ENCODE measurements at regions not wholly inside any gene's neighbourhood (a gene's known extent, or its start where the extent isn't known, plus 50 kb on each side); places are given as distances from the start of the nearest gene placed in this dataset.
"Not testable (repeated sequence)": the region's sequence is repeated elsewhere in the genome, so short reads cannot be mapped to it uniquely, and the experiment has no call there.

- DNase-seq (ENCODE audit: low spot score), result not testable (repeated sequence)
These were observed 168.5 kb upstream of the ZNF337 start for GRCh38 chr20:25864963-25865714.

GRCh38 chr20:25864326-25864962 lies 167.8 kb upstream of the ZNF337 start:
- DNase-seq (ENCODE audit: low spot score), result no peak

DNA sequence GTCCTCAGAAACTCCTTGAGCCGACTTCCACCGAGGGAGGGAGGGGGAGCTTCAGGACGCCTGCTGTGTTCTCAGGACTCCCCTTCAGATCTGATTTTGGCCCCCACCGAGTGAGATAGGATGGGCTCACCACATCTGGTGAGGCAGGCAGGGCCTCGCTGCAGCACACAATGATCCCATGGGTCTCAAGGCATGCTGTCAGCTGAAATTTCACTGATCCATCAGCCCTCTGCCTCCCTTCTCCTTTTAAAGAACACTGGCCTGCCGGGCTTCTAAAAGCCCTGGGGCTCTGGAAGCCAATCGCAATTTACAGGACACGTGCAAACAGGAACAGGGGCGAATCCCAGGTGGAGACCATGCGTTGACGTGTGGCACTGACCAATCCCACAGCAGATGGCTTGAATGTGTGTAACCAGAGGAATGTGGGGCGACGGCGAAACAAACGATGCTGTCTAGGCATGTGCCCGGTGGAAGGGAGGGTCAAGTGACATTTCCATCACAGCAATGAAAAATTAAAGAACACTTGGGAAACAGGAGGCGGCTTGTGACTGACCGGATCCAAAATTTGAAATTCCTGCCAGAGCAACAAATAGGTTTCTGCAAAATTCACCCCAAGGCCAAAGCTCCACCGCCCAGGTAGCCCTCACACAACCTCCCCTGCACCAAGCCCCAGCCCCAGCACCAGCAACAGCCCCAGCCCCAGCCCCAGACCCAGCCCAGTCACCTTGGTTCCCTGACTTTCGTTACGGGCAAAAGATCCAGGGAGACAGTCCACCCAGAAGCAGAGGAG lies 167.1 kb upstream of the ZNF337 start:
- DNase-seq (ENCODE audit: low spot score), result no peak

DNA sequence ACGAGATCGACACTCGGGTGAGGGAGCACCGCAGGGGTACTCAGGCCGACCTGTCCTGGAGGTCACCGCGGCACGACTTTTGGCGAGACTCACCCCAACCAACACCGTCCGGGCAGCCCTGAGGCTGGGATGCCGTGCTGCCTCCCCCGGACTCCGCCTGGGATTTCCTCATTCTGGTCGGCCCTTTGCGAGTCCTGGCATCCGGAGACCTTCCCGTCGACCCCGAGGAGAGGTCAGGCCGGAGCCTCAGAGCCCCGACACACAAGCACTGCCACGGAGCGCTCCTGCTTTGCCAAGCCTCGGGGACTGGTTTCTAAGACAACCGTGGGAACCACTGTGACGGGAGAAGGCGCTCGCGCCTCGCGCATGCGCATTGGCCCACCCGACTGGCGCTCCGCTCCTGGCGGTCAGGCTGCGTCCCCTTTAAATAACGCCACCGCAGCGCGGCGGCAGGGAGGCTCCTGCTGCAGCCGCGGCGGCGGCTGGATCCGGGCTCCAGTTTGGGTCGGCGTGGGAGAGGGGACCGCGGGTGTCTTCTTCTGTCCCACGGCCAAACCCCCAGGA lies 166.4 kb upstream of the ZNF337 start:
- peak; percentile 98 for DNase-seq (ENCODE audit: low spot score)

DNA sequence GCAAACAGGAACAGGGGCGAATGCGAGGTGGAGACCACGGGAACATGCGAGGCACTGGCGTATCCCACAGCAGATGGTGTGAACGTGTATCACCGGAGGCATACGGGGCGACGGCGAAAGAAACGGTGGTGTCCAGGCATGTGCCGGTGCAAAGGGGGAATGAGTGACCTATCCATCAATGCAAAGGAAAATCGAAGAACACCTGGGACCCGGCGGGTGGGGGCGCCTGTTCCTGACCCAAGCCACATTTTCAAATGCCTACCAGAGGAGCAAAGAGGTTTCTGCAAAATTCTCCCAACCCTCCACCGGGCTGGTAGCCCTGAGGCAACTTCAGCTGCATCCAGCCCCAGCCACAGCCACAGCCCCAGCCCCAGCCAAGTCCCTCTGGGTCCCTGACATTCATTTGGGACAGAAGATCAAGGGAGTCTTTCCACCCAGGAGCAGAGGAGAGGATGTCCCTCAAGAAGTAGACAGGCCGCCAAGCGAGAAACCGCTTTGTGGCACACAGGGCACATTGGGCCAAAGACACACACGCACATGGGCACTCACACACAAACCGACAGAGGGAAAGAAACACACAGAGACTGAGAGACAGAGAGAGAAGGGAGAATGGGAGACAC lies 164.0 kb upstream of the ZNF337 start:
- no peak for DNase-seq (ENCODE audit: low spot score)

GRCh38 chr20:25859649-25860530 lies 163.2 kb upstream of the ZNF337 start:
- peak; percentile 87 for DNase-seq (ENCODE audit: low spot score)

DNA sequence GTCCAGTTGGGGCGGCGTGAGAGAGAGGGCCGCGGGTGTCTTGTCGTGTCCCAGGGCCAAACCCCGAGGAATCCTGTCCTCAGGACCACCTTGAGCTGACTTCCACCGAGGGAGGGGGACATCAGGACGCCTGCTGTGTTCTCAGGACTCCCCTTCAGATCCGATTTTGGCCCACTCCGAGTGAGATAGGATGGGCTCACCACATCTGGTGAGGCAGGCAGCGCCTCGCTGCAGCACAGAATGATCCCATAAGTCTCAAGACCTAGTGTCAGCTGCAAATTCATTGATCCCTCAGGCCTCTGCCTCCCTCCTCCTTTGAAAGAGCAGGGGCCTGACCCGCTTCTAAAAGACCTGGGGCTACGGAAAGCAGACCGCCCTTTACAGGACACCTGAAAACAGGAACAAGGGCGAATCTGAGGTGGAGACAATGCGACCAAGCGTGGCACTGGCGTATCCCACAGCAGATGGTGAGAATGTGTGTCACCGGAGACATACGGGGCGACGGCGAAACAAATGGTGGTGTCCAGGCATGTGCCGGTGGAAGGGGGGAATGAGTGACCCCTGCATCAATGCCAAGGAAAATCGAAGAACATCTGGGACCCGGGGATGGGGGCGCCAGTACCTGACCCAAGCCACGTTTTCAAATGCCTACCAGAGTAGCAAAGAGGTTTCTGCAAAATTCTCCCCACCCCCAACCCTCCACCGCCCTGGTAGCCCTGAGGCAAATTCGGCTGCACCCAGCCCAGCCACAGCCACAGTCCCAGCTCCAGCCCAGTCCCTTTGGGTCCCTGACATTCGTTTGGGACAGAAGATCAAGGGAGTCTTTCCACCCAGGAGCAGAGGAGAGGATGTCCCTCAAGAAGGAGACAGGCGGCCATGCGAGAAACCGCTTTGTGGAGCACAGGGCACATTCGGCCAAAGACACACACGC lies 162.1 kb upstream of the ZNF337 start:
- DNase-seq (ENCODE audit: low spot score), result no peak

GRCh38 chr20:25857091-25857788 lies 160.6 kb upstream of the ZNF337 start:
- DNase-seq (ENCODE audit: low spot score), result not testable (repeated sequence)

DNA sequence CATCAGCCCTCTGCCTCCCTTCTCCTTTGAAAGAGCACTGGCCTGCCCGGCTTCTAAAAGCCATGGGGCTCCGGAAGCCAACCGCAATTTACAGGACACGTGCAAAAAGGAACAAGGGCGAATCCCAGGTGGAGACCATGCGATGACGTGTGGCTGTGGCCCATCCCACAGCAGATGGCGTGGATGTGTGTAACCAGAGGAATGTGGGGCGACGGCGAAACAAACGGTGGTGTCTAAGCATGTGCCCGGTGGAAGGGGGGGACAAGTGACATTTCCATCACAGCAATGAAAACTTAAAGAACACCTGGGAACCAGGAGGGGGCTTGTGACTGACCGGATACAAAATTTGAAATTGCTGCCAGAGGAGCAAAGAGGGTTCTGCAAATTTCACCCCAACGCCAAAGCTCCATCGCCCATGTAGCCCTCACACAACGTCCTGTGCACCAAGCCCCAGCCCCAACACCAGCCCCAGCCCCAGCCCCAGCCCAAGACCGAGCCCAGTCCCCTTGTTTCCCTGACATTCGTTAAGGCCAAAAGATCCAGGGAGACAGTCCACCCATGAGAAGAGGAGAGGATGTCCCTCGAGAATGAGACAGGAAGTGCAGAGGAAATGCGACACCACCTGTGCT lies 159.7 kb upstream of the ZNF337 start:
- no peak for DNase-seq (ENCODE audit: low spot score)

DNA sequence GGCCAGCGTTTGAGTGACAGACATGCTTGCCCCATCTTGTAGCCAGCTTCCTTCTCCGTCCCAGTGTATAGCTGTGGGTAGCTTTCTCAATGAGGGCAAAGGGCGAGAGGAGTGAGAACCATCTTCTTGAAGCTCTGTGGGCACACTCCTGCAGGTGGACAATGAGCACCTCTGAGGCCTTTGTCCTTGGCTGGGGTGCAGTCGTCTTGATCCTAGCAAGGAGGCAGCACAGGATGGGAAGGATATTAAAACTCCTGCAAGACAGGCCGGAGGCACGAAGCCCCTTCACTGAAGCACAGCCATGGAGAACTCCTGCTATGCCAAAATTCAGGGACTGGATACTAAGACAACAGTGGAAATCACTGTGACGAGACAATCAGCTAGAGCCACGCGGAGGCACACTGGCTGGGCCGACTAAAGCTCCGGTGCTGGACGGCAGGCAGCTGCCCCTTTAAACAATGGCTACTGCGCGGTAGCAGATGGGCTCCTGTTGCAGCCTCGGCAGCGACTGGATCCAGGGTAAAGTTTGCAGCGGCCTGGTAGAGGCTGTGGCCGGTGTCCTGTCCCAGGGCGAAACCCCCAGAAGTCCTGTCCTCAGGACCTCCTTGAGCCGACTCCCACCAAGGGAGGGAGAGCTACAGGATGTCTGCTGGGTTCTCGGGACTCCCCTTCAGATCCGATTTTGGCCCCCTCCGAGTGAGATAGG lies 159.0 kb upstream of the ZNF337 start:
- not testable (repeated sequence) for DNase-seq (ENCODE audit: low spot score)

GRCh38 chr20:25854666-25855065 lies 158.0 kb upstream of the ZNF337 start:
- not testable (repeated sequence) for DNase-seq (ENCODE audit: low spot score)

- not testable (repeated sequence) for DNase-seq (ENCODE audit: low spot score)
These were observed 157.2 kb upstream of the ZNF337 start for GRCh38 chr20:25853718-25854388.

DNA sequence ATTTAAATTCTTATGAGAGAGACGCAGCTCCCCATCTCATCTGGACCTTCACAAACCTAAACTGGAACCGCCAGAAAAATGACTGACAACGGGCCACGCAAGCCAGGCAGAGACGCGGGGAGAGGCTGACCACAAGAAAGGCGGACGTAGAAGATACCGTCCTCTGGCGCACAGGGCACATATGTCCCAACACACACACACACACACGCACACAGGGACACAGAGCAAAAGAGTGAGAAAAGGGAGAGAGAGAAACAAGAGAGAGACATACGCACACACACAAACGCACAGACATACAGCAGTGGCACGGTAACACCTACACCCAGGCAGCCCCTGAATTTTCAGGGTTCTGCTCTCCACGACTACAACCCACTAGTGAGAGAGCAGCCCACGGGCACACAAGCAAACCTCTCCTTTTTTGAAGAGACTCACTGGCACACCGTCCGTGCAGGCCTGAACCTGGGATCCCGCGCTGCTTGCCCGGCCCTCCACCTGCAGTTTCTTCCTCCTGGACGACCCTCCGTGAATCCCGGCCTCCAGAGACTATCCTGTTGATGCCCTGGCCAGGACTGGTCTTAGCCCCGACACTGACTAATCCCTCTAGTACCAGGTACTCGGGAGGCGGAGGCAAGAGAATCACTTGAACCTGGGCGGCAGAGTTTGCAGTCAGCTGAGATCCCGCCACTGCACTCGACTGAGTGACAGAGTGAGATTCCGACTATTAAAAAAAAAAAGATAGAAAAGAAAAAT lies 156.5 kb upstream of the ZNF337 start:
- not testable (repeated sequence) for DNase-seq (ENCODE audit: low spot score)

- DNase-seq (ENCODE audit: low spot score), result not testable (repeated sequence)
These were observed 153.5 kb upstream of the ZNF337 start for GRCh38 chr20:25850133-25850532.

DNA sequence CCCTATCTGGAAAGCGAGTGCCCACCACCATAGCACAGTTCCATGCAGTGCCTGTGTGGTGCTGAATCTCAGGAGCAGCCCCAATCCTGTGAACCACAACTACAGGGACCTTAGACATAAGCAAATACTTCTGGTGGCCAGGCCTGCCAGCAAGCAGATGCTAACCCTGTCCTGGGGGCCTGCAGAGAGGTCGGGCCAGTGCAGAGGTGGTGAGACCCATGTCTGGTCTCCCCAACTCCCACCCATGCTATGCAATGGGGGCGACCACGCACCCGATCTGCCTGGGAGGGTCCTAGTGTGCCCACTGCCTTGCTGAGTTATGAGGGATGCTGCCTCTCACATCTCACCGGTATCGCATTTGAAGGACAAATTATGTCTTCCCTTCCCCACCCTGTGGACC lies 151.6 kb upstream of the ZNF337 start:
- no peak for DNase-seq (ENCODE audit: low spot score)

- DNase-seq (ENCODE audit: low spot score), result not testable (repeated sequence)
These were observed 148.0 kb upstream of the ZNF337 start for GRCh38 chr20:25844640-25845039.

DNA sequence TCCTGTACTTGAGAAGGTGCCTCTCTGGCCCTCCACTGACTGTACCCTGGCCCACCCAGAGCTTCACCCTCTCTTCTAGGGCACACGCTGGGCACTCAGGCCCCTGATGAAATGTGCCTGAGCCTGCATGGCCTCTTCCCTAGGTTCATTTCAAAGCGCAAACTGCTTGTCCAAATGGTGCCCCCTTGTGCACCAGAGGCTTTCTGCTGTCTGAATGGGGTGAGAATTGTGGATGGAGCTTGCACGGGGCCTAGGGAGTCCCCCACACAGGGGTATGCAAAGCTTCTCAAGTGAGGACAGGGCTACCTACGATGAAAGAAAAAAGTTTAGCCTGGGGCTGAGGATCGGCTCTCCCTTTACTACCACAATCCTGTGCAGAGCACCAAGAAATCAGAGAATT lies 116.9 kb upstream of the ZNF337 start:
- not testable (repeated sequence) for DNase-seq (ENCODE audit: low spot score)

All from ecto neural progenitor cell (in vitro differentiated cells).